HG03095 (cell line): ENCODE measurements at regions not wholly inside any gene's neighbourhood (a gene's known extent, or its start where the extent isn't known, plus 50 kb on each side); places are given as distances from the start of the nearest gene placed in this dataset.

Experiments used
- ATAC-seq: cut with Tn5 transposase; IDR thresholded peaks from one replicate; pipeline ENCODE4 v1.9.1; 2021; ENCODE audit warnings: moderate library complexity; ENCODE audit not compliant: unreplicated experiment

GRCh38 chr6:1066449-1067090 lies 245.3 kb upstream of the FOXQ1 start:
- ATAC-seq: no peak

- ATAC-seq: no peak
Observed at GRCh38 chr6:1065986-1066385, 245.9 kb upstream of the FOXQ1 start.

GRCh38 chr6:1063671-1064355 lies 248.1 kb upstream of the FOXQ1 start:
- ATAC-seq: no peak

- no peak for ATAC-seq
Observed at GRCh38 chr6:1062786-1063545, 248.9 kb upstream of the FOXQ1 start.

- no peak for ATAC-seq
Observed at GRCh38 chr6:1059596-1059995, 252.3 kb upstream of the FOXQ1 start.

GRCh38 chr6:1057490-1058135 lies 254.3 kb upstream of the FOXQ1 start:
- no peak for ATAC-seq

- ATAC-seq: no peak
Observed at GRCh38 chr6:1055015-1055921, 256.6 kb upstream of the FOXQ1 start.

GRCh38 chr6:1054653-1055014 lies 257.3 kb upstream of the FOXQ1 start:
- ATAC-seq: no peak

- ATAC-seq: no peak
Observed at GRCh38 chr6:1053586-1053985, 258.3 kb upstream of the FOXQ1 start.

- no peak for ATAC-seq
Observed at GRCh38 chr6:1052262-1052661, 259.6 kb upstream of the FOXQ1 start.

GRCh38 chr6:1049900-1050299 lies 262.0 kb upstream of the FOXQ1 start:
- no peak for ATAC-seq

- no peak for ATAC-seq
Observed at GRCh38 chr6:1049170-1049569, 262.7 kb upstream of the FOXQ1 start.

- no peak for ATAC-seq
Observed at GRCh38 chr6:1047981-1048541, 263.8 kb upstream of the FOXQ1 start.

GRCh38 chr6:1045239-1045638 lies 266.7 kb upstream of the FOXQ1 start:
- no peak for ATAC-seq

GRCh38 chr6:1044040-1044836 lies 267.7 kb upstream of the FOXQ1 start:
- no peak for ATAC-seq

GRCh38 chr6:1043458-1043836 lies 268.5 kb upstream of the FOXQ1 start:
- ATAC-seq: no peak

GRCh38 chr6:1042583-1043457 lies 269.1 kb upstream of the FOXQ1 start:
- no peak for ATAC-seq

- no peak for ATAC-seq
Observed at GRCh38 chr6:1040393-1040792, 271.5 kb upstream of the FOXQ1 start.

- ATAC-seq: no peak
Observed at GRCh38 chr6:1039746-1040145, 272.2 kb upstream of the FOXQ1 start.
